OCI-LY3 (cell line): ENCODE measurements at regions not wholly inside any gene's neighbourhood (a gene's known extent, or its start where the extent isn't known, plus 50 kb on each side); places are given as distances from the start of the nearest gene placed in this dataset.

Source experiments
- H2AFZ ChIP-seq: fragments of 200-600, 300-600 bp; shearing (Covaris generic); 2 replicates; pipeline ENCODE4 v1.6.0; 2014; ENCODE audit warnings: antibody characterized with exemption, low read depth, low read length
- H3K27ac ChIP-seq: fragments of 200-600, 300-600 bp; sonication (generic); 2 replicates; pipeline ENCODE4 v1.5.1; 2014; ENCODE audit warnings: mild to moderate bottlenecking, low read length, moderate library complexity, mixed read lengths
- H3K27me3 ChIP-seq: fragments of 200-600, 300-600 bp; sonication (generic); 2 replicates; pipeline ENCODE4 v1.6.1; 2014; ENCODE audit warnings: low read depth, low read length, mixed read lengths
- H3K36me3 ChIP-seq: fragments of 200-600, 300-600 bp; sonication (generic); replicated peaks from 2 replicates; pipeline ENCODE3; 2014; ENCODE audit warnings: low read depth, low read length, mixed read lengths
- H3K4me1 ChIP-seq: fragments of 300-600, 200-600 bp; sonication (generic); 2 replicates; pipeline ENCODE4 v1.6.1; 2014; ENCODE audit warnings: low read length, mixed read lengths
- H3K4me2 ChIP-seq: fragments of 200-600, 300-600 bp; sonication (generic); 2 replicates; pipeline ENCODE4 v1.6.1; 2014; ENCODE audit warnings: low read length, mixed read lengths
- H3K4me3 ChIP-seq: fragments of 300-600, 200-600 bp; sonication (generic); 2 replicates; pipeline ENCODE4 v1.5.1; 2014; ENCODE audit warnings: antibody characterized with exemption, mild to moderate bottlenecking, low read length, moderate library complexity
- H3K79me2 ChIP-seq: fragments of 300-600, 200-600 bp; shearing (Covaris generic); 2 replicates; pipeline ENCODE4 v1.6.1; 2014; ENCODE audit warnings: mild to moderate bottlenecking, low read length, mixed read lengths
- H3K9ac ChIP-seq: fragments of 300-600, 200-600 bp; shearing (Covaris generic); 2 replicates; pipeline ENCODE4 v1.6.0; 2014; ENCODE audit warnings: mild to moderate bottlenecking, low read length, moderate library complexity
- H3K9me3 ChIP-seq: fragments of 200-600, 300-600 bp; shearing (Covaris generic); 2 replicates; pipeline ENCODE4 v1.6.1; 2014; ENCODE audit warnings: low read length, mixed read lengths; ENCODE audit not compliant: insufficient read depth
- H4K20me1 ChIP-seq: fragments of 200-600, 300-600 bp; sonication (generic); 2 replicates; pipeline ENCODE4 v1.6.1; 2016; ENCODE audit warnings: low read length, mixed read lengths; ENCODE audit not compliant: insufficient read depth
- EZH2phosphoT487 ChIP-seq: fragments of 200-600 bp; shearing (Covaris generic); IDR thresholded peaks from 2 replicates; pipeline ENCODE4 v1.6.1; 2018; ENCODE audit warnings: antibody characterized with exemption, mixed run types, low read depth
- TF ChIP-seq, protein P1 (sequence below): fragments of 200-600, 300-600 bp; sonication (generic); IDR thresholded peaks from 2 replicates; pipeline ENCODE4 v1.5.1; 2014; ENCODE audit warnings: antibody characterized with exemption, low read length, low read depth

DNA sequence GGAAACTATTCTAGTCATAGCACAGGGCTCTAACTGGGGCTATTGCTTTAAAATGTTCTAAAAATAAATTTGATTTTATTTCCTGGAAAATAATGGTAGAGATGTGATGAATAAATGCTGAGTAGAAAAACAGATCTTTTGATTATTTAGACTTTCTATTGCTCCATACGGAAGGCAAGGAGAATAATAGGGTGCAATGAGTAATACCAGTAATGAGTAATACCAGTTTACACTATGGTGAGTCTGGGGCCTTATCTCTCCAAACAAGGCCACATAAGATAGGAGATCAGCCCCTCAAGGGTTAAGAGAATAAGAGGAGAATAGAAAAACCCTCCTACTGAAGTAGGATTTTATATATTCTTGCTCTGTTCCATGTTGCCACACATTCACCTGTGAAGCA is 390.4 kb downstream of the KLF5 start:
- H3K4me1 ChIP-seq, result peaks cover 8% of the 10 kb centered on the region
- no peak overlapping the region for H3K4me2 ChIP-seq
- H3K27me3 ChIP-seq, result no peaks in the 10 kb centered on the region
- no peaks in the 10 kb centered on the region for H3K36me3 ChIP-seq
- H3K9ac ChIP-seq, result no peak overlapping the region
- H3K4me3 ChIP-seq, result no peak overlapping the region
- no peak overlapping the region for H3K27ac ChIP-seq
- no peak for TF ChIP-seq EZH2phosphoT487
- TF ChIP-seq, protein P1, sequence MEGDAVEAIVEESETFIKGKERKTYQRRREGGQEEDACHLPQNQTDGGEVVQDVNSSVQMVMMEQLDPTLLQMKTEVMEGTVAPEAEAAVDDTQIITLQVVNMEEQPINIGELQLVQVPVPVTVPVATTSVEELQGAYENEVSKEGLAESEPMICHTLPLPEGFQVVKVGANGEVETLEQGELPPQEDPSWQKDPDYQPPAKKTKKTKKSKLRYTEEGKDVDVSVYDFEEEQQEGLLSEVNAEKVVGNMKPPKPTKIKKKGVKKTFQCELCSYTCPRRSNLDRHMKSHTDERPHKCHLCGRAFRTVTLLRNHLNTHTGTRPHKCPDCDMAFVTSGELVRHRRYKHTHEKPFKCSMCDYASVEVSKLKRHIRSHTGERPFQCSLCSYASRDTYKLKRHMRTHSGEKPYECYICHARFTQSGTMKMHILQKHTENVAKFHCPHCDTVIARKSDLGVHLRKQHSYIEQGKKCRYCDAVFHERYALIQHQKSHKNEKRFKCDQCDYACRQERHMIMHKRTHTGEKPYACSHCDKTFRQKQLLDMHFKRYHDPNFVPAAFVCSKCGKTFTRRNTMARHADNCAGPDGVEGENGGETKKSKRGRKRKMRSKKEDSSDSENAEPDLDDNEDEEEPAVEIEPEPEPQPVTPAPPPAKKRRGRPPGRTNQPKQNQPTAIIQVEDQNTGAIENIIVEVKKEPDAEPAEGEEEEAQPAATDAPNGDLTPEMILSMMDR, result no peak
- no peaks in the 10 kb centered on the region for H4K20me1 ChIP-seq
- no peaks in the 10 kb centered on the region for H3K9me3 ChIP-seq
- no peak overlapping the region for H2AFZ ChIP-seq
- no peaks in the 10 kb centered on the region for H3K79me2 ChIP-seq

DNA sequence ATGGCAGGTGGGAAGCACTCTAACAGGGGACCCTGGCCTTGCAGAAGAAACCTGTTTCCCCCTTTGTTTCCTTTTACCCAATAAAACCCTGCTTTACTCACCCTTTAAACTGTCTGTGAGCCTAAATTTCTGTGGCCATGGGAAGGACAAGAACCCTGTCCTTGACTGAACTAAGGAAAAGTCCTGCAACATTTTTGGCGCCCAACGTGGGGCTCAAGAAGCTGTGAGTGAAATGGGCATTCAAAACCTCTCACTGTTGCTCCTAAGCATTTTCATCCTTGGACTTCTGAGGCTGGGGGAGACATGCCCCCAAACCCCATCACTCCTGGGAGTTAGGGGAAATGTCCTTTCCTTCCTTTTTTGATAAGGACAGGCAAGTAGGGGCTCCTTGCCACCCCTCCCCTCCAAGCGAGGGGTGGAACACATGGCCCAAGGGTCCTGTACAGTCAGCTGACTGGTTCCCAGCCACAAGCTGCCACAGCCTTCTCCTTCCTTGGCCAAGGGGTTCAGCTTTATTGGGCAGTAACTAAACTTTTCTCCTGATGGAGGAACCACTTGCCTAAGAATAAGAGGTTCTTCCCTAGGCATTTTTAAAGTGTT is 381.6 kb downstream of the KLF5 start:
- Histone ChIP-seq H3K9ac (no peak overlapping the region), H2AFZ (no peak overlapping the region), H4K20me1 (no peaks in the 10 kb centered on the region), H3K4me3 (no peak overlapping the region), H3K36me3 (peaks cover 16% of the 10 kb centered on the region), H3K27me3 (no peaks in the 10 kb centered on the region), H3K27ac (no peak overlapping the region), H3K9me3 (peaks cover 22% of the 10 kb centered on the region), H3K4me2 (no peak overlapping the region), H3K79me2 (no peaks in the 10 kb centered on the region), H3K4me1 (no peaks in the 10 kb centered on the region)
- no peak for TF ChIP-seq EZH2phosphoT487
- TF ChIP-seq, protein P1, result no peak

DNA sequence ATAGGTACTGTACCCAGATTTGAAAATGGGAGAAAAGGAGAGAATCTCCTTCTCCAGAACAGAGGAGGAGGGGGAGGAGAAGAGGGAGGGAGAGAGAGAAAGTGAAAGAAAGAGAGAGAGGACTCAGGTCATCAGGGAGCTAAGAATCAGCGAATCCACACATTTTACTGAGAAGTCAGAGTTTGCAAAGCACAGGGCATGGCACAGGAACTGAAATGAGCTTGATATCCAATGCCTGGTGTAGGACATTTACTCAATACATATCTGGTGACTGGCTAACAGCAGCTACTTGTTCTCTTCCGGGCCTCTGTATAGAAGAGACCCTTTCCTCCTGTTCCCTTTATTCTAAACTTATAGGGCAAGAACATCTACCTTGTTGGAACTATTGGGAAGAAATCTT is 375.1 kb downstream of the KLF5 start:
- Histone ChIP-seq H3K4me1 (peaks cover 8% of the 10 kb centered on the region), H3K4me2 (no peak overlapping the region), H3K36me3 (no peaks in the 10 kb centered on the region), H4K20me1 (no peaks in the 10 kb centered on the region), H3K79me2 (no peaks in the 10 kb centered on the region), H3K27ac (no peak overlapping the region), H2AFZ (no peak overlapping the region), H3K9me3 (no peaks in the 10 kb centered on the region; the same call in 1 of the 2 replicates), H3K27me3 (no peaks in the 10 kb centered on the region), H3K4me3 (no peak overlapping the region), H3K9ac (no peak overlapping the region)
- TF ChIP-seq, protein P1, result no peak

- H3K9ac ChIP-seq, result no peak overlapping the region
- peaks cover 13% of the 10 kb centered on the region for H3K4me1 ChIP-seq
- no peak overlapping the region for H3K27ac ChIP-seq
- no peak overlapping the region for H3K4me2 ChIP-seq
- H4K20me1 ChIP-seq, result no peaks in the 10 kb centered on the region
- H3K4me3 ChIP-seq, result no peak overlapping the region
- no peaks in the 10 kb centered on the region for H3K36me3 ChIP-seq
- TF ChIP-seq, protein P1, result no peak
- TF ChIP-seq EZH2phosphoT487, result no peak
- no peaks in the 10 kb centered on the region; the same call in 1 of the 2 replicates for H3K9me3 ChIP-seq
- H3K27me3 ChIP-seq, result no peaks in the 10 kb centered on the region
- H2AFZ ChIP-seq, result no peak overlapping the region
- H3K79me2 ChIP-seq, result no peaks in the 10 kb centered on the region
Observed at GRCh38 chr13:73433458-73433857, 374.7 kb downstream of the KLF5 start.
